Keratinocyte (primary cell): ENCODE measurements at regions not wholly inside any gene's neighbourhood (a gene's known extent, or its start where the extent isn't known, plus 50 kb on each side); places are given as distances from the start of the nearest gene placed in this dataset.

Source experiments
- DNase-seq: peaks from one replicate; pipeline ENCODE4 v3.0.0-alpha.2; 2011; ENCODE audit warnings: low read depth, missing footprints, low spot score
- FAIRE-seq: peaks from 2 replicates; lab custom pipeline; 2011; peaks lifted over from hg19 to GRCh38; lab: Jason Lieb, UNC
- H2AFZ ChIP-seq: 2 replicates; pipeline ENCODE4 v1.6.0; 2012; ENCODE audit warnings: low read length, control low read depth, inconsistent platforms; ENCODE audit not compliant: control insufficient read depth
- H3K27ac ChIP-seq: 2 replicates; pipeline ENCODE4 v1.5.1; 2011; ENCODE audit warnings: low read length; ENCODE audit not compliant: control insufficient read depth, insufficient read depth
- H3K27me3 ChIP-seq: 3 replicates; pipeline ENCODE4 v1.6.0; 2011; ENCODE audit warnings: low read length; ENCODE audit not compliant: control insufficient read depth, insufficient read depth; ENCODE audit errors: extremely low read depth
- H3K36me3 ChIP-seq, 2 experiments: 2 replicates in 1 of 2; 3 replicates in 1 of 2; pipeline ENCODE4 v1.5.1; 2011; ENCODE audit warnings: low read length in 2 of 2, mild to moderate bottlenecking in 1 of 2; ENCODE audit not compliant: control insufficient read depth in 2 of 2, insufficient read depth in 2 of 2; ENCODE audit errors: extremely low read depth in 1 of 2
- H3K4me1 ChIP-seq: 3 replicates; pipeline ENCODE4 v1.5.1; 2011; ENCODE audit warnings: low read length; ENCODE audit not compliant: control insufficient read depth, insufficient read depth; ENCODE audit errors: extremely low read depth
- H3K4me2 ChIP-seq: 3 replicates; pipeline ENCODE4 v1.6.0; 2011; ENCODE audit warnings: low read depth, low read length; ENCODE audit not compliant: control insufficient read depth, insufficient read depth; ENCODE audit errors: extremely low read depth
- H3K4me3 ChIP-seq, 3 experiments: fragments of 200-600 bp in 1 of 3; sonication (generic) in 1 of 3; 2 replicates in 2 of 3; 3 replicates in 1 of 3; pipeline ENCODE4 v1.5.1; 2011 to 2016; ENCODE audit warnings: low read length in 3 of 3, mild to moderate bottlenecking in 3 of 3, control low read depth in 2 of 3, inconsistent platforms in 1 of 3, low read depth in 1 of 3, mixed read lengths in 1 of 3, mixed run types in 1 of 3, moderate library complexity in 1 of 3; ENCODE audit not compliant: control insufficient read depth in 2 of 3, insufficient read depth in 2 of 3; ENCODE audit errors: extremely low read depth in 1 of 3
- H3K79me2 ChIP-seq: 2 replicates; pipeline ENCODE4 v1.6.0; 2012; ENCODE audit warnings: low read length; ENCODE audit not compliant: control insufficient read depth, insufficient read depth
- H3K9ac ChIP-seq: 3 replicates; pipeline ENCODE4 v1.6.0; 2011; ENCODE audit warnings: low read length; ENCODE audit not compliant: control insufficient read depth, insufficient read depth; ENCODE audit errors: extremely low read depth
- H3K9me1 ChIP-seq: 3 replicates; pipeline ENCODE4 v1.6.0; 2011; ENCODE audit warnings: low read length; ENCODE audit not compliant: control insufficient read depth, insufficient read depth; ENCODE audit errors: extremely low read depth
- H3K9me3 ChIP-seq: 2 replicates; pipeline ENCODE4 v1.5.1; 2012; ENCODE audit warnings: low read depth, low read length; ENCODE audit not compliant: control insufficient read depth
- H4K20me1 ChIP-seq: 3 replicates; pipeline ENCODE4 v1.6.0; 2011; ENCODE audit warnings: low read length; ENCODE audit not compliant: control insufficient read depth, insufficient read depth; ENCODE audit errors: extremely low read depth
- EZH2 ChIP-seq: IDR thresholded peaks from one replicate; pipeline ENCODE4 v1.6.1; 2012; ENCODE audit warnings: inconsistent platforms, mild to moderate bottlenecking, low read length, moderate library complexity
- dilution Hi-C: fragments of 300-500 bp; cut with MboI; formaldehyde crosslinking; loops from one replicate; pipeline ENCODE4 v1.7.0; 2020; ENCODE audit warnings: low sequenced_read_pairs; ENCODE audit not compliant: extremely low pct_ligation_motif_present
- TF ChIP-seq, protein P1 (sequence below), 3 experiments: IDR thresholded peaks in 1 of 3; conservative IDR thresholded peaks in 1 of 3; optimal IDR thresholded peaks in 1 of 3; 2 replicates in 2 of 3; 3 replicates in 1 of 3; pipeline versions ENCODE3 to v1.5.1; 2011; ENCODE audit warnings: low read length in 3 of 3, mild to moderate bottlenecking in 3 of 3, moderate library complexity in 2 of 3, control low read depth in 1 of 3, inconsistent platforms in 1 of 3; ENCODE audit not compliant: insufficient read depth in 2 of 3; ENCODE audit errors: extremely low read depth in 1 of 3

DNA sequence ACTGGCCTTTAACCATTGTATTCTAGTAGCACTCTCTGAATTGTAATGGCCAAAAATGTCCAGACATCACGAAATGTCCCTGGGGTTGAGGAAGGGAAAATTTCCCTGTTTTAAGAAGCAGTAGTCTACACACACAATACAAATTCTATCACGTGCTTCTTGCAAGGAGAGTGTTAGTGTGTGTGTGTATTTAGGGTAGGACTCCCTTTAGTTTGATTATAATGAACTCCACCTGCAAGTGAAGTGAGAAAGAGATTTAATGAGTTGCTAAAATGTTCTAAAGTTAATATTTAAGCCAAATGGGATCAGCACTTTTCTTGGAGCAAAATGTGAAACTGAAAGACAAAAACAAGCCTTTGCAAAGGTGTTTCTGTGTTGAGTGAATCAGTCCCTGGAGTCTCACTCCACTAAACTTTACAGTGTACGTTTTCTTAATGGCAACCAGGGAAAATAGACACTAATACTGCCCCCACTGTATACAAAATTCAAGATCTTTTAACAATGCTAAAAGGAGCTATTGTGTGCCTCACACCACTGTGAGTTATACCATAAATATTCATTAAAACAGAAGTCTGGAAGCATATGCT, 590.3 kb upstream of the TENM4 start:
- TF ChIP-seq, protein P1, sequence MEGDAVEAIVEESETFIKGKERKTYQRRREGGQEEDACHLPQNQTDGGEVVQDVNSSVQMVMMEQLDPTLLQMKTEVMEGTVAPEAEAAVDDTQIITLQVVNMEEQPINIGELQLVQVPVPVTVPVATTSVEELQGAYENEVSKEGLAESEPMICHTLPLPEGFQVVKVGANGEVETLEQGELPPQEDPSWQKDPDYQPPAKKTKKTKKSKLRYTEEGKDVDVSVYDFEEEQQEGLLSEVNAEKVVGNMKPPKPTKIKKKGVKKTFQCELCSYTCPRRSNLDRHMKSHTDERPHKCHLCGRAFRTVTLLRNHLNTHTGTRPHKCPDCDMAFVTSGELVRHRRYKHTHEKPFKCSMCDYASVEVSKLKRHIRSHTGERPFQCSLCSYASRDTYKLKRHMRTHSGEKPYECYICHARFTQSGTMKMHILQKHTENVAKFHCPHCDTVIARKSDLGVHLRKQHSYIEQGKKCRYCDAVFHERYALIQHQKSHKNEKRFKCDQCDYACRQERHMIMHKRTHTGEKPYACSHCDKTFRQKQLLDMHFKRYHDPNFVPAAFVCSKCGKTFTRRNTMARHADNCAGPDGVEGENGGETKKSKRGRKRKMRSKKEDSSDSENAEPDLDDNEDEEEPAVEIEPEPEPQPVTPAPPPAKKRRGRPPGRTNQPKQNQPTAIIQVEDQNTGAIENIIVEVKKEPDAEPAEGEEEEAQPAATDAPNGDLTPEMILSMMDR (optimal IDR thresholded peaks at IDR 0.05 in 1 of 3, IDR thresholded peaks at IDR 0.05 in 1 of 3, conservative IDR thresholded peaks at IDR 0.05 in 1 of 3; ENCODE audit: extremely low read depth in 1 of 3, insufficient read depth in 2 of 3, low read length in 3 of 3): no peak
- TF ChIP-seq EZH2: no peak
- Histone ChIP-seq H3K9ac (no peak overlapping the region), H3K36me3 (no peaks in the 10 kb centered on the region), H3K9me3 (no peaks in the 10 kb centered on the region), H3K27me3 (no peaks in the 10 kb centered on the region), H3K79me2 (no peaks in the 10 kb centered on the region), H4K20me1 (no peaks in the 10 kb centered on the region), H3K27ac (no peak overlapping the region), H3K4me2 (no peak overlapping the region), H3K9me1 (no peaks in the 10 kb centered on the region), H3K4me1 (no peaks in the 10 kb centered on the region), H3K4me3 (no peak overlapping the region), H2AFZ (no peak overlapping the region)
- DNase-seq (no peak), FAIRE-seq (no peak)
- dilution Hi-C loops: no loop called here

DNA sequence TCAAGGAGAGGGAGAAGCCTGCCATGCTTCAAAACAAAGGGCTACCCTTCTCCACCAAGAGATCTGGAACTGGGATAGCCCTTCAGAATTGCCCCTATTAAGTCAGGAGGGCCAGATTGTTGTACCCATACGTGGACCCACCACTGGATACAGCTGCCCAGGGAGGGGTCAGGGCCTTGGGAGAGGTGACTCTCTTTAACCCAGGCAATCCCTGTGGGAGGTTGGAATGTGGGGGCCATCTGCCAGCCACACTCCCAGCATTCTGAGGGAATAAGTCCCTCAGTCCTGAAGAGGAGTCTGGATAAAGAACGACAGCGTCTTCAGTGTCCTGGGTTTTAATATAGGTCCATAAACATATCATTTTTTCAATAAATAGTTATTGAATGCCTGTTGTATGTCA, 588.2 kb upstream of the TENM4 start:
- no peak overlapping the region for H2AFZ ChIP-seq
- no peaks in the 10 kb centered on the region for H3K9me1 ChIP-seq
- H3K4me2 ChIP-seq: no peak overlapping the region
- H3K27me3 ChIP-seq: no peaks in the 10 kb centered on the region
- no peaks in the 10 kb centered on the region for H3K4me1 ChIP-seq
- H3K27ac ChIP-seq: no peak overlapping the region
- FAIRE-seq (no peak), DNase-seq (no peak)
- no peaks in the 10 kb centered on the region for H3K79me2 ChIP-seq
- TF ChIP-seq, protein P1 (optimal IDR thresholded peaks at IDR 0.05 in 1 of 3, IDR thresholded peaks at IDR 0.05 in 1 of 3, conservative IDR thresholded peaks at IDR 0.05 in 1 of 3; ENCODE audit: extremely low read depth in 1 of 3, insufficient read depth in 2 of 3, low read length in 3 of 3): no peak
- no peaks in the 10 kb centered on the region for H3K36me3 ChIP-seq
- H4K20me1 ChIP-seq: no peaks in the 10 kb centered on the region
- no peak overlapping the region for H3K9ac ChIP-seq
- H3K9me3 ChIP-seq: no peaks in the 10 kb centered on the region
- H3K4me3 ChIP-seq: no peak overlapping the region
- dilution Hi-C loops: no loop called here
